ENCODE measurements at regions not wholly inside any gene's neighbourhood (a gene's known extent, or its start where the extent isn't known, plus 50 kb on each side); places are given as distances from the start of the nearest gene placed in this dataset.
"Not testable (repeated sequence)": the region's sequence is repeated elsewhere in the genome, so short reads cannot be mapped to it uniquely, and the experiment has no call there.

GRCh38 chr12:91639327-91639726 is 456.7 kb upstream of the DCN start:
- Histone ChIP-seq H3K9me3 (no peaks in the 10 kb centered on the region), H3K4me3 (no peak overlapping the region), H3K27me3 (no peaks in the 10 kb centered on the region), H3K4me1 (no peaks in the 10 kb centered on the region), H3K27ac (no peak overlapping the region), H3K36me3 (no peaks in the 10 kb centered on the region)
- no peak for DNase-seq (ENCODE audit: low spot score)
- TF ChIP-seq CTCF (IDR thresholded peaks at IDR 0.05) = no peak

GRCh38 chr12:91637789-91638624 is 455.4 kb upstream of the DCN start:
- Histone ChIP-seq H3K4me3 (no peak overlapping the region), H3K4me1 (no peaks in the 10 kb centered on the region), H3K9me3 (no peaks in the 10 kb centered on the region), H3K27ac (no peak overlapping the region), H3K27me3 (no peaks in the 10 kb centered on the region), H3K36me3 (no peaks in the 10 kb centered on the region)
- DNase-seq (ENCODE audit: low spot score) = no peak
- no peak for TF ChIP-seq CTCF (IDR thresholded peaks at IDR 0.05)

GRCh38 chr12:91636721-91637120 is 454.1 kb upstream of the DCN start:
- Histone ChIP-seq H3K4me1 (no peaks in the 10 kb centered on the region), H3K4me3 (no peak overlapping the region), H3K27me3 (no peaks in the 10 kb centered on the region), H3K36me3 (no peaks in the 10 kb centered on the region), H3K27ac (no peak overlapping the region), H3K9me3 (peaks cover 0 to 7% of the 10 kb centered on the region in 2 donors)
- TF ChIP-seq CTCF (IDR thresholded peaks at IDR 0.05) = no peak
- DNase-seq (ENCODE audit: low spot score) = no peak

- DNase-seq (ENCODE audit: low spot score); H3K4me3 ChIP-seq; H3K27ac ChIP-seq; H3K9me3 ChIP-seq; H3K4me1 ChIP-seq; H3K36me3 ChIP-seq; H3K27me3 ChIP-seq: not testable (repeated sequence)
Measured at GRCh38 chr12:91634386-91634713, 451.7 kb upstream of the DCN start.

GRCh38 chr12:91633734-91634357 is 451.2 kb upstream of the DCN start:
- no peak overlapping the region for H3K27ac ChIP-seq
- DNase-seq (ENCODE audit: low spot score) = no peak
- TF ChIP-seq CTCF (IDR thresholded peaks at IDR 0.05) = no peak
- peaks cover 0 to 9% of the 10 kb centered on the region in 2 donors for H3K9me3 ChIP-seq
- H3K4me3 ChIP-seq = no peak overlapping the region
- H3K27me3 ChIP-seq = no peaks in the 10 kb centered on the region
- no peaks in the 10 kb centered on the region for H3K36me3 ChIP-seq
- H3K4me1 ChIP-seq = no peaks in the 10 kb centered on the region

GRCh38 chr12:91633206-91633605 is 450.6 kb upstream of the DCN start:
- H3K27ac ChIP-seq = no peak overlapping the region
- DNase-seq (ENCODE audit: low spot score) = no peak
- H3K9me3 ChIP-seq = peaks cover 0 to 9% of the 10 kb centered on the region in 2 donors
- H3K27me3 ChIP-seq = no peaks in the 10 kb centered on the region
- no peaks in the 10 kb centered on the region for H3K4me1 ChIP-seq
- no peak for TF ChIP-seq CTCF (IDR thresholded peaks at IDR 0.05)
- no peaks in the 10 kb centered on the region for H3K36me3 ChIP-seq
- no peak overlapping the region for H3K4me3 ChIP-seq

All from right atrium auricular region (tissue), 2 donors.